Testis (tissue), 2 donors: ENCODE measurements at regions not wholly inside any gene's neighbourhood (a gene's known extent, or its start where the extent isn't known, plus 50 kb on each side); places are given as distances from the start of the nearest gene placed in this dataset.

Experiments
- POLR2A ChIP-seq: fragments of 450-650 bp; IDR thresholded peaks from one replicate; pipeline ENCODE4 v1.6.1; 2017; ENCODE audit warnings: antibody characterized with exemption, mild to moderate bottlenecking, moderate library complexity
- TF ChIP-seq, protein P1 (sequence below), 3 experiments: fragments of 450-650 bp in 2 of 3; fragments of 200-600 bp in 1 of 3; sonication (generic) in 1 of 3; IDR thresholded peaks; one replicate each; pipeline ENCODE4 v1.5.1; 2016 to 2019; ENCODE audit warnings: antibody characterized with exemption in 3 of 3, mild to moderate bottlenecking in 2 of 3, moderate library complexity in 1 of 3

DNA sequence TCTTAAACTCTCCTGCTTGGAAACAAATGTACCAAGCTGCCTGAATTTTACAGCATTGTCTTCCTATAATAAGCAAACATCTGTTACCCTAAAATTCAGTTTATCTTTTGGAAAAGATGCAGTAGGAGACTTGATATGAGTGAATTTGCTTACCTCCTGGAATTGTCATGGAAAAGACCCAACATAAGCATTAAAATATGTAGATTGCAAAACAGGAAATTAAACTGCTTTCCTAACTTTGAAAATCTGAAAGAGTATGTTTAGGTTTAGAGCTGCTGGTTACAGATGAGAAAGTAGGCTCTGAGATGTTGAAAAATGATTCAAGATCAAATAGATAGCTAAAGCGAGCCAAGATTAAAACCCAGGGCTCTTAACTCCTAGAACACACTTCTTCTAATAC, 316.5 kb downstream of the SOX11 start:
- TF ChIP-seq, protein P1, sequence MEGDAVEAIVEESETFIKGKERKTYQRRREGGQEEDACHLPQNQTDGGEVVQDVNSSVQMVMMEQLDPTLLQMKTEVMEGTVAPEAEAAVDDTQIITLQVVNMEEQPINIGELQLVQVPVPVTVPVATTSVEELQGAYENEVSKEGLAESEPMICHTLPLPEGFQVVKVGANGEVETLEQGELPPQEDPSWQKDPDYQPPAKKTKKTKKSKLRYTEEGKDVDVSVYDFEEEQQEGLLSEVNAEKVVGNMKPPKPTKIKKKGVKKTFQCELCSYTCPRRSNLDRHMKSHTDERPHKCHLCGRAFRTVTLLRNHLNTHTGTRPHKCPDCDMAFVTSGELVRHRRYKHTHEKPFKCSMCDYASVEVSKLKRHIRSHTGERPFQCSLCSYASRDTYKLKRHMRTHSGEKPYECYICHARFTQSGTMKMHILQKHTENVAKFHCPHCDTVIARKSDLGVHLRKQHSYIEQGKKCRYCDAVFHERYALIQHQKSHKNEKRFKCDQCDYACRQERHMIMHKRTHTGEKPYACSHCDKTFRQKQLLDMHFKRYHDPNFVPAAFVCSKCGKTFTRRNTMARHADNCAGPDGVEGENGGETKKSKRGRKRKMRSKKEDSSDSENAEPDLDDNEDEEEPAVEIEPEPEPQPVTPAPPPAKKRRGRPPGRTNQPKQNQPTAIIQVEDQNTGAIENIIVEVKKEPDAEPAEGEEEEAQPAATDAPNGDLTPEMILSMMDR (IDR thresholded peaks at IDR 0.05) = no peak
- TF ChIP-seq POLR2A = no peak
